Activated CD4-positive, alpha-beta T cell treated with anti-CD3 and anti-CD28 coated beads, Interleukin-2, amount 10 ng/mL, durations not matched to agents 24 days and 14 days (primary cell): ENCODE measurements at regions not wholly inside any gene's neighbourhood (a gene's known extent, or its start where the extent isn't known, plus 50 kb on each side); places are given as distances from the start of the nearest gene placed in this dataset.
"Not testable (repeated sequence)": the region's sequence is repeated elsewhere in the genome, so short reads cannot be mapped to it uniquely, and the experiment has no call there.

ENCODE experiments used
- DNase-seq: peaks from one replicate; pipeline ENCODE4 v3.0.0; 2022
- H3K27ac Mint-ChIP-seq: one replicate; pipeline ENCODE4 v1.8.0; 2022; ENCODE audit warnings: mild to moderate bottlenecking, mixed read lengths
- H3K27me3 Mint-ChIP-seq: one replicate; pipeline ENCODE4 v1.8.0; 2022; ENCODE audit warnings: mixed read lengths
- H3K36me3 Mint-ChIP-seq: one replicate; pipeline ENCODE4 v1.8.0; 2022; ENCODE audit warnings: low read depth, mild to moderate bottlenecking, mixed read lengths
- H3K4me1 Mint-ChIP-seq: one replicate; pipeline ENCODE4 v1.8.0; 2021; ENCODE audit warnings: mixed read lengths
- H3K4me3 Mint-ChIP-seq: one replicate; pipeline ENCODE4 v1.8.0; 2022; ENCODE audit warnings: mild to moderate bottlenecking, moderate library complexity, mixed read lengths
- H3K9me3 Mint-ChIP-seq: one replicate; pipeline ENCODE4 v1.8.0; 2021; ENCODE audit warnings: mixed read lengths
- intact Hi-C: fragments of 100-400 bp; cut with micrococcal nuclease; formaldehyde crosslinking; loops from one replicate; pipeline ENCODE4 v1.15.1; 2023

DNA sequence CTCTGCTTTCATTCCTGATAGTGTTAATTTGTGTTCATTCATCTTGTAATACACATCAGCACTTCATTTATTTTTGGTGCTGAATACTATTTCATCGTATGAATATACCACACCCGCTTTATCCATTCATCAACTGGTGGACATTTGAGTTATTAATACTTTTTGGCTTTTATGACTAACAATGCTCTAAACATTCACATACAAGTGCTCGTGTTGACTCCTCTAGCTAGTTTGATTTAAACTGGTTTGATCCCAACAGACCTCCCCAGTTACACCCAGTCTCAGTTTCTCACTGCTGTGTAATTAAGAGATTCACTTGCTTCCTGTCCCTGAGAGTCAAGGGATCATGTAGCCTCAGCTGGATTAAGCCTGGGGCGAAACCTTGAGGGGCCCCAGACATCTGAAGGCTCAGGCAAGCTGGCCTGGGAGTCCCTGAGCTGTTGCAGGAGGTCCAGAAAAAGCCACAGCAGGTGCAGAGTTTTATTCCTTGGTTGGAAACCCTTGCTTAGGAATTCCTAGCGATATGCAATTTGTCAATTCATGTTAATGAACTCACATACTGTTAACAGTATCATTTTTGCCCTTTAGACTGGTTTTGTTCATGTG is 52.8 kb upstream of the CLDN24 start:
- intact Hi-C loops, result no loop called here
- DNase-seq, result no peak
- Mint-ChIP-seq H3K4me3 (no peak overlapping the region), H3K36me3 (no peaks in the 10 kb centered on the region), H3K27me3 (no peaks in the 10 kb centered on the region), H3K4me1 (no peaks in the 10 kb centered on the region), H3K27ac (no peak overlapping the region), H3K9me3 (peaks cover 8% of the 10 kb centered on the region)

DNA sequence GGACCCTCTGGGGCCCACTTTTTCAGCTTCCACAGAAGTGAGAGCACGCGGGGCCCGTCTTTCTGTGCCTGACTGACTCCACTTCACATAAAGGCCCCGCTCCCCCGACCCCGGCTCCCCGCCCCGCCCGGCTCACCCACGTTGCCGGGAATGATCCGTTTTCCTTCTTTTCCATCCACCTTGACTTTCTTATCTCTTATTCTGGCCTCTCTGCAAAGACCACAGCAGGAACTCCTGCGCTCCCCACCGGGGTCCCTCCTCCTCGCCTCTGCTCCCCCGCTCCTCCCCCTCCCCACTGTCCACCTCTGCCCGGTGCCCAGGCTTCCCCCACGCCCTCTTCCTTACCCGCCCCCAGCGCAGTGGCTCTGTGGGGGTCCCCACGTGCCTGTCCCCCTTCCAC is 54.2 kb upstream of the CLDN24 start:
- Mint-ChIP-seq H3K4me3 (no peak overlapping the region), H3K4me1 (no peaks in the 10 kb centered on the region), H3K36me3 (no peaks in the 10 kb centered on the region), H3K9me3 (peaks cover 15% of the 10 kb centered on the region), H3K27me3 (no peaks in the 10 kb centered on the region), H3K27ac (no peak overlapping the region)
- DNase-seq, result no peak
- intact Hi-C loops, result no loop called here

GRCh38 chr4:183377491-183377890 is 55.3 kb upstream of the CLDN24 start:
- Mint-ChIP-seq H3K27me3 (no peaks in the 10 kb centered on the region), H3K4me1 (no peaks in the 10 kb centered on the region), H3K36me3 (no peaks in the 10 kb centered on the region), H3K27ac (no peak overlapping the region), H3K9me3 (peaks cover 15% of the 10 kb centered on the region), H3K4me3 (no peak overlapping the region)
- intact Hi-C loops, result no loop called here
- no peak for DNase-seq

DNA sequence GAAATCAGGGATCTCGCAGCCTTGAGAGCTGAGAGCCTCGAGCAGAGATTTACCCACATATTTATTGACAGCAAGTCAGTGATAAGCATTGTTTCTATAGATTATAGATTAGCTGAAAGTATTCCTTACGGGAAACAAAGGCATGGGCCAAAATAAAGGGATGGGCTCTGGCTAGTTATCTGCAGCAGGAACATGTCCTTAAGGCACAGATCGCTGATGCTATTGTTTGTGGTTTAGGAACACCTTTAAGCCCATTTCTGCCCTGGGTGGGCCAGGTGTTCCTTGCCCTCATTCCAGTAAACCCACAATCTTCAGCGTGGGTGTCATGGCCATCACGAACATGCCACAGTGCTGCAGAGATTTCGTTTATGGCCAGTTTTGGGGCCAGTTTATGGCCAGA is 56.1 kb upstream of the CLDN24 start:
- H3K27ac Mint-ChIP-seq, H3K4me3 Mint-ChIP-seq, H3K27me3 Mint-ChIP-seq, H3K36me3 Mint-ChIP-seq, DNase-seq, intact Hi-C loops, H3K4me1 Mint-ChIP-seq: not testable (repeated sequence)
- H3K9me3 Mint-ChIP-seq, result peaks cover 15% of the 10 kb centered on the region

- Mint-ChIP-seq H3K27ac (no peak overlapping the region), H3K4me3 (no peak overlapping the region), H3K4me1 (no peaks in the 10 kb centered on the region), H3K36me3 (no peaks in the 10 kb centered on the region), H3K9me3 (peaks cover 15% of the 10 kb centered on the region), H3K27me3 (no peaks in the 10 kb centered on the region)
- intact Hi-C loops, result no loop called here
- DNase-seq, result no peak
Measured at GRCh38 chr4:183380901-183381300, 58.7 kb upstream of the CLDN24 start.

GRCh38 chr4:183383606-183384005 is 60.8 kb upstream of the CDKN2AIP start:
- Mint-ChIP-seq H3K27ac (no peak overlapping the region), H3K4me1 (no peaks in the 10 kb centered on the region), H3K4me3 (no peak overlapping the region), H3K36me3 (no peaks in the 10 kb centered on the region), H3K27me3 (no peaks in the 10 kb centered on the region), H3K9me3 (peaks cover 7% of the 10 kb centered on the region)
- intact Hi-C loops, result no loop called here
- DNase-seq, result no peak

- Mint-ChIP-seq H3K4me1 (no peaks in the 10 kb centered on the region), H3K27me3 (no peaks in the 10 kb centered on the region), H3K36me3 (no peaks in the 10 kb centered on the region), H3K4me3 (no peak overlapping the region), H3K27ac (no peak overlapping the region), H3K9me3 (peaks cover 7% of the 10 kb centered on the region)
- intact Hi-C loops, result no loop called here
- DNase-seq, result no peak
Measured at GRCh38 chr4:183384516-183384915, 59.9 kb upstream of the CDKN2AIP start.

DNA sequence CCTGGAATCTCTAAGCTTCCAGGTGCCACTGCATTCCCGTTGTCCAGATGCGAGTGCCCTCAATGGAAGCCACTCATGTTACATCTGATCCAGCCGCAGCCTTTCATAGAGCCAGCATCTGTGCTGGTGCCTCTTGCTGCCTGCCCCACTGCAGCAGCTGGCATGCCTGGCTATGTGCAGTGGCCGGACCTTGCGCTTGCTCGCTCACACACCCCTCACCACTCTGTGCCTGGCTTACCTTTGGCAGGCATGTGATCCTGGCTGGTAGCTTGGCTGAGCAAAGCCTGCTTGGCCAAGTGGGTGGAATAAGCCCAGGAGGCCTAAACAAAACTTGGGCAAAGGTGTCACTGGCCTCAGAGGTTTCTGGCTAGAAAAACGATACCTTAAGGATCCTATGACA is 59.5 kb upstream of the CDKN2AIP start:
- intact Hi-C loops, result no loop called here
- Mint-ChIP-seq H3K4me1 (no peaks in the 10 kb centered on the region), H3K27ac (no peak overlapping the region), H3K36me3 (no peaks in the 10 kb centered on the region), H3K9me3 (peaks cover 7% of the 10 kb centered on the region), H3K27me3 (no peaks in the 10 kb centered on the region), H3K4me3 (no peak overlapping the region)
- no peak for DNase-seq

DNA sequence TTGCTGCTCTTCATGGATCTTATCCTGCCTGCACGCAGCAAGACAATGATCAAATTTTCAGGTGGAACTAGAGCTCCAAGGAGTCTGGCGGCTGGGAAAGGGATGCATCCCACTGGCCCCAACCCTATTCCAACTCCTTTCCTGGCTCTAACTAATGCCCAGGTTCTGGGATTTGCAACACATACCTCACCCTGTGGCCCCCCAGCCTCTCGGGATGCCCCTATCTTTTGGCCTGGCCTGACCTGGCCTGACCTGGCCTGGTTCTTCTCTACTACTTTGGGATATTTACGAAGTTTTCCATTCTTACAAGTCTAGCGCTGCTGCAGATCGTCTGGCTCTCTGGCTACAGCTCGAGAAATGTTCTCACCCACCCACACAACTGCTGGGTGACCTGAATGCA is 56.4 kb upstream of the CDKN2AIP start:
- H3K27me3 Mint-ChIP-seq, result peaks cover 3% of the 10 kb centered on the region
- no peaks in the 10 kb centered on the region for H3K36me3 Mint-ChIP-seq
- H3K9me3 Mint-ChIP-seq, result no peaks in the 10 kb centered on the region
- H3K27ac Mint-ChIP-seq, result no peak overlapping the region
- intact Hi-C loops, result no loop called here
- no peak overlapping the region for H3K4me3 Mint-ChIP-seq
- peaks cover 3% of the 10 kb centered on the region for H3K4me1 Mint-ChIP-seq
- no peak for DNase-seq

GRCh38 chr4:183388777-183389176 is 55.7 kb upstream of the CDKN2AIP start:
- Mint-ChIP-seq H3K4me3 (no peak overlapping the region), H3K9me3 (no peaks in the 10 kb centered on the region), H3K27ac (no peak overlapping the region), H3K4me1 (peaks cover 3% of the 10 kb centered on the region), H3K27me3 (peaks cover 3% of the 10 kb centered on the region), H3K36me3 (no peaks in the 10 kb centered on the region)
- no peak for DNase-seq
- intact Hi-C loops, result no loop called here

GRCh38 chr4:183390374-183390773 is 54.1 kb upstream of the CDKN2AIP start:
- H3K4me1 Mint-ChIP-seq, result peaks cover 3% of the 10 kb centered on the region
- no peak overlapping the region for H3K27ac Mint-ChIP-seq
- H3K9me3 Mint-ChIP-seq, result no peaks in the 10 kb centered on the region
- H3K36me3 Mint-ChIP-seq, result no peaks in the 10 kb centered on the region
- H3K4me3 Mint-ChIP-seq, result no peak overlapping the region
- H3K27me3 Mint-ChIP-seq, result peaks cover 3% of the 10 kb centered on the region
- intact Hi-C loops, result loop anchor here (10.0 kb wide), 1 partner anchor 206 kb away; no protein-coding TSS in a partner anchor
- no peak for DNase-seq

DNA sequence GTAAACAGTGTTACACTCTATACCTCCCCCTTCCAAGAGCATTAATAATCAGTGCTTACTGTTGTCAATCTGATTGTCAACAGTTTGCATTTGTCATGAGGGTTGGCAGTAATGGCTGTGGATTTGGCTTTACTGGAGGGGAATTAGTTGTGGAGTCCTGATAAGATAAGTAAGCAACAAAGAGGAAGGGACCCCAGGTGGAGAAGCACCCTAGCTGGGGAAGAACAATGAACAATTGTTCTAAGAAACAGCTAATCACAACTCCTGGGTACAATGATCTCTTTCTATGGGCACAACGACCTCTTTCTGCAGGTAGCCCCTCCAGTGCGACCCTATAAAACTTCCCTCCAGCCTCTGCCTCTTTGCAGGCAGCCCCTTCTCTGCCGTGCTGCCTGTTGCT is 53.2 kb upstream of the CDKN2AIP start:
- Mint-ChIP-seq H3K4me3 (no peak overlapping the region), H3K27ac (no peak overlapping the region), H3K4me1 (peaks cover 3% of the 10 kb centered on the region), H3K27me3 (peaks cover 3% of the 10 kb centered on the region), H3K9me3 (no peaks in the 10 kb centered on the region), H3K36me3 (no peaks in the 10 kb centered on the region)
- intact Hi-C loops, result loop anchor here (10.0 kb wide), 1 partner anchor 206 kb away; no protein-coding TSS in a partner anchor
- no peak for DNase-seq

DNA sequence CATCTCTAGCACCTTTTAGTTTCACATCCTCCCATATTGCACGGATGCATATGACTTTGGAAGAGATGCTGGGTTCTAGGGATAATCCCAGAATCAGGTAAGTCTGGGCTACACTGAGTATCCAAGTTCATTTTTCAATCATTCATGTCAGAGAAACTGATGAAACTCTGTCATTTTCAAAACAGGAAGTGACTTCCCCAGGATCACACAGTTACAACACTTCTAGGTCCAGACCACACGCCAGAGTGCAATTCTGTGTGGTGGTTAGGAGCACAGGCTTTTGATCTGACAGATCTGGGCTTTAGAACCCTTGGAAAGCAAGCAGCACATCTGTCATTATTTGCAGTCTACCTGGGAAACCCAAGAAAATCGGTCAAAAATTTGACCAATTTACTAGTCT is 52.1 kb upstream of the CDKN2AIP start:
- DNase-seq, result no peak
- peaks cover 9% of the 10 kb centered on the region for H3K4me1 Mint-ChIP-seq
- no peak overlapping the region for H3K4me3 Mint-ChIP-seq
- no peaks in the 10 kb centered on the region for H3K9me3 Mint-ChIP-seq
- intact Hi-C loops, result loop anchor here (10.0 kb wide), 1 partner anchor 208 kb away; no protein-coding TSS in a partner anchor
- H3K36me3 Mint-ChIP-seq, result no peaks in the 10 kb centered on the region
- peaks cover 8% of the 10 kb centered on the region for H3K27me3 Mint-ChIP-seq
- H3K27ac Mint-ChIP-seq, result no peak overlapping the region

DNA sequence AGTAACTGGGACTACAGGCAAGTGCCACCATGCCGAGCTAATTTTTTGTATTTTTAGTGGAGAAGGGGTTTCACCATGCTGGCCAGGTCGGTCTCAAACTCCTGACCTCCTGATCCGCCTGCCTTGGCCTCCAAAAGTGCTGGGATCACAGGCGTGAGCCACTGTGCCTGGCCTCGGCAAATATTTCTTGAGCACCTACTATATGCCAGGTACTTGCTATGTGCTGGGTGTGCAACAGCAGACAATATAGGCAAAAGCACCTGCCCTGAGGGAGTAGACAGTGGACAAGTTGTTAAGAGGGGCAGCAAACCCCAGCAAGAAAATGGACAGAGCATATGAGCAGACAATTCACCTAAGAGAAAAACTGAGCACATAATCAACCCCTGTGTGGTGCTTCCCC is 51.0 kb upstream of the CDKN2AIP start:
- Mint-ChIP-seq H3K4me3 (no peak overlapping the region), H3K4me1 (peaks cover 16% of the 10 kb centered on the region), H3K36me3 (no peaks in the 10 kb centered on the region), H3K9me3 (no peaks in the 10 kb centered on the region), H3K27me3 (peaks cover 14% of the 10 kb centered on the region), H3K27ac (no peak overlapping the region)
- intact Hi-C loops, result loop anchor here (10.0 kb wide), 1 partner anchor 209 kb away; no protein-coding TSS in a partner anchor
- no peak for DNase-seq
